ENCODE measurements at regions not wholly inside any gene's neighbourhood (a gene's known extent, or its start where the extent isn't known, plus 50 kb on each side); places are given as distances from the start of the nearest gene placed in this dataset.
A peak's percentile ranks its signal among the peaks of the same experiment; 100 is the strongest.

- Histone ChIP-seq H3K4me3 (ENCODE audit: low read depth in 1 of 2, low read length in 2 of 2) (no peak overlapping the region), H3K36me3 (ENCODE audit: control insufficient read depth in 1 of 2, insufficient read depth in 2 of 2, low read length in 2 of 2) (no peaks in the 10 kb centered on the region), H3K27me3 (ENCODE audit: control insufficient read depth in 1 of 2, insufficient read depth in 2 of 2, low read length in 2 of 2) (no peaks in the 10 kb centered on the region), H3K9ac (ENCODE audit: low read depth in 1 of 2, low read length in 2 of 2) (no peak overlapping the region), H3K27ac (ENCODE audit: low read depth, low read length) (no peak overlapping the region), H3K9me3 (ENCODE audit: control insufficient read depth in 1 of 2, low read length in 2 of 2) (no peaks in the 10 kb centered on the region), H3K4me1 (ENCODE audit: control insufficient read depth in 1 of 2, insufficient read depth in 2 of 2, low read length in 2 of 2) (peaks cover 62 to 67% of the 10 kb centered on the region in 2 donors)
Measured at GRCh38 chr1:234968451-234968850, 160.2 kb downstream of the TOMM20 start.

- no peak overlapping the region for H3K27ac ChIP-seq (ENCODE audit: low read depth, low read length)
- no peaks in the 10 kb centered on the region for H3K9me3 ChIP-seq (ENCODE audit: control insufficient read depth in 1 of 2, low read length in 2 of 2)
- no peaks in the 10 kb centered on the region for H3K36me3 ChIP-seq (ENCODE audit: control insufficient read depth in 1 of 2, insufficient read depth in 2 of 2, low read length in 2 of 2)
- no peak overlapping the region for H3K9ac ChIP-seq (ENCODE audit: low read depth in 1 of 2, low read length in 2 of 2)
- H3K4me1 ChIP-seq (ENCODE audit: control insufficient read depth in 1 of 2, insufficient read depth in 2 of 2, low read length in 2 of 2), result peaks cover 63 to 69% of the 10 kb centered on the region in 2 donors
- no peak overlapping the region for H3K4me3 ChIP-seq (ENCODE audit: low read depth in 1 of 2, low read length in 2 of 2)
- H3K27me3 ChIP-seq (ENCODE audit: control insufficient read depth in 1 of 2, insufficient read depth in 2 of 2, low read length in 2 of 2), result no peaks in the 10 kb centered on the region
Measured at GRCh38 chr1:234967121-234967520, 161.5 kb downstream of the TOMM20 start.

GRCh38 chr1:234965111-234965510 is 163.5 kb downstream of the TOMM20 start:
- peak overlapping the region; percentile 60 for H3K27ac ChIP-seq (ENCODE audit: low read depth, low read length)
- peak overlapping the region; percentile 25 to 46 for H3K9ac ChIP-seq (ENCODE audit: low read depth in 1 of 2, low read length in 2 of 2)
- no peaks in the 10 kb centered on the region for H3K36me3 ChIP-seq (ENCODE audit: control insufficient read depth in 1 of 2, insufficient read depth in 2 of 2, low read length in 2 of 2)
- no peaks in the 10 kb centered on the region for H3K27me3 ChIP-seq (ENCODE audit: control insufficient read depth in 1 of 2, insufficient read depth in 2 of 2, low read length in 2 of 2)
- no peak overlapping the region for H3K4me3 ChIP-seq (ENCODE audit: low read depth in 1 of 2, low read length in 2 of 2)
- H3K9me3 ChIP-seq (ENCODE audit: control insufficient read depth in 1 of 2, low read length in 2 of 2), result no peaks in the 10 kb centered on the region
- H3K4me1 ChIP-seq (ENCODE audit: control insufficient read depth in 1 of 2, insufficient read depth in 2 of 2, low read length in 2 of 2), result peaks cover 62 to 66% of the 10 kb centered on the region in 2 donors

- Histone ChIP-seq H3K4me3 (ENCODE audit: low read depth in 1 of 2, low read length in 2 of 2) (peak overlapping the region; percentile 1 to 47), H3K27me3 (ENCODE audit: control insufficient read depth in 1 of 2, insufficient read depth in 2 of 2, low read length in 2 of 2) (no peaks in the 10 kb centered on the region), H3K9ac (ENCODE audit: low read depth in 1 of 2, low read length in 2 of 2) (peak overlapping the region; percentile 79), H3K9me3 (ENCODE audit: control insufficient read depth in 1 of 2, low read length in 2 of 2) (no peaks in the 10 kb centered on the region), H3K4me1 (ENCODE audit: control insufficient read depth in 1 of 2, insufficient read depth in 2 of 2, low read length in 2 of 2) (peaks cover 64 to 67% of the 10 kb centered on the region in 2 donors), H3K36me3 (ENCODE audit: control insufficient read depth in 1 of 2, insufficient read depth in 2 of 2, low read length in 2 of 2) (no peaks in the 10 kb centered on the region), H3K27ac (ENCODE audit: low read depth, low read length) (peak overlapping the region; percentile 87)
Measured at GRCh38 chr1:234963904-234964702, 164.5 kb downstream of the TOMM20 start.

GRCh38 chr1:234963180-234963903 is 165.3 kb downstream of the TOMM20 start:
- Histone ChIP-seq H3K4me3 (ENCODE audit: low read depth in 1 of 2, low read length in 2 of 2) (peak overlapping the region; percentile 33 to 47), H3K27me3 (ENCODE audit: control insufficient read depth in 1 of 2, insufficient read depth in 2 of 2, low read length in 2 of 2) (no peaks in the 10 kb centered on the region), H3K27ac (ENCODE audit: low read depth, low read length) (peak overlapping the region; percentile 87), H3K4me1 (ENCODE audit: control insufficient read depth in 1 of 2, insufficient read depth in 2 of 2, low read length in 2 of 2) (peaks cover 67% of the 10 kb centered on the region in 2 donors), H3K36me3 (ENCODE audit: control insufficient read depth in 1 of 2, insufficient read depth in 2 of 2, low read length in 2 of 2) (no peaks in the 10 kb centered on the region), H3K9ac (ENCODE audit: low read depth in 1 of 2, low read length in 2 of 2) (peak overlapping the region; percentile 79), H3K9me3 (ENCODE audit: control insufficient read depth in 1 of 2, low read length in 2 of 2) (no peaks in the 10 kb centered on the region)

GRCh38 chr1:234962340-234962989 is 166.2 kb downstream of the TOMM20 start:
- Histone ChIP-seq H3K27me3 (ENCODE audit: control insufficient read depth in 1 of 2, insufficient read depth in 2 of 2, low read length in 2 of 2) (no peaks in the 10 kb centered on the region), H3K4me1 (ENCODE audit: control insufficient read depth in 1 of 2, insufficient read depth in 2 of 2, low read length in 2 of 2) (peaks cover 76% of the 10 kb centered on the region in 2 donors), H3K9ac (ENCODE audit: low read depth in 1 of 2, low read length in 2 of 2) (peak overlapping the region; percentile 79), H3K4me3 (ENCODE audit: low read depth in 1 of 2, low read length in 2 of 2) (peak overlapping the region; percentile 33 to 38), H3K36me3 (ENCODE audit: control insufficient read depth in 1 of 2, insufficient read depth in 2 of 2, low read length in 2 of 2) (no peaks in the 10 kb centered on the region), H3K27ac (ENCODE audit: low read depth, low read length) (peak overlapping the region; percentile 87), H3K9me3 (ENCODE audit: control insufficient read depth in 1 of 2, low read length in 2 of 2) (no peaks in the 10 kb centered on the region)

GRCh38 chr1:234961456-234962339 is 166.9 kb downstream of the TOMM20 start:
- H3K36me3 ChIP-seq (ENCODE audit: control insufficient read depth in 1 of 2, insufficient read depth in 2 of 2, low read length in 2 of 2), result no peaks in the 10 kb centered on the region
- peaks cover 83 to 84% of the 10 kb centered on the region in 2 donors for H3K4me1 ChIP-seq (ENCODE audit: control insufficient read depth in 1 of 2, insufficient read depth in 2 of 2, low read length in 2 of 2)
- H3K4me3 ChIP-seq (ENCODE audit: low read depth in 1 of 2, low read length in 2 of 2), result peak overlapping the region; percentile 38 to 58
- H3K9me3 ChIP-seq (ENCODE audit: control insufficient read depth in 1 of 2, low read length in 2 of 2), result no peaks in the 10 kb centered on the region
- peak overlapping the region; percentile 79 for H3K9ac ChIP-seq (ENCODE audit: low read depth in 1 of 2, low read length in 2 of 2)
- peak overlapping the region; percentile 87 for H3K27ac ChIP-seq (ENCODE audit: low read depth, low read length)
- no peaks in the 10 kb centered on the region for H3K27me3 ChIP-seq (ENCODE audit: control insufficient read depth in 1 of 2, insufficient read depth in 2 of 2, low read length in 2 of 2)

- Histone ChIP-seq H3K9me3 (ENCODE audit: control insufficient read depth in 1 of 2, low read length in 2 of 2) (no peaks in the 10 kb centered on the region), H3K36me3 (ENCODE audit: control insufficient read depth in 1 of 2, insufficient read depth in 2 of 2, low read length in 2 of 2) (no peaks in the 10 kb centered on the region), H3K4me3 (ENCODE audit: low read depth in 1 of 2, low read length in 2 of 2) (peak overlapping the region; percentile 38 to 58), H3K9ac (ENCODE audit: low read depth in 1 of 2, low read length in 2 of 2) (peak overlapping the region; percentile 79), H3K4me1 (ENCODE audit: control insufficient read depth in 1 of 2, insufficient read depth in 2 of 2, low read length in 2 of 2) (peaks cover 91 to 92% of the 10 kb centered on the region in 2 donors), H3K27ac (ENCODE audit: low read depth, low read length) (peak overlapping the region; percentile 87), H3K27me3 (ENCODE audit: control insufficient read depth in 1 of 2, insufficient read depth in 2 of 2, low read length in 2 of 2) (no peaks in the 10 kb centered on the region)
Measured at GRCh38 chr1:234960722-234961455, 167.7 kb downstream of the TOMM20 start.

Data from duodenal mucosa (tissue), 2 donors.